ENCODE measurements at regions not wholly inside any gene's neighbourhood (a gene's known extent, or its start where the extent isn't known, plus 50 kb on each side); places are given as distances from the start of the nearest gene placed in this dataset.

DNA sequence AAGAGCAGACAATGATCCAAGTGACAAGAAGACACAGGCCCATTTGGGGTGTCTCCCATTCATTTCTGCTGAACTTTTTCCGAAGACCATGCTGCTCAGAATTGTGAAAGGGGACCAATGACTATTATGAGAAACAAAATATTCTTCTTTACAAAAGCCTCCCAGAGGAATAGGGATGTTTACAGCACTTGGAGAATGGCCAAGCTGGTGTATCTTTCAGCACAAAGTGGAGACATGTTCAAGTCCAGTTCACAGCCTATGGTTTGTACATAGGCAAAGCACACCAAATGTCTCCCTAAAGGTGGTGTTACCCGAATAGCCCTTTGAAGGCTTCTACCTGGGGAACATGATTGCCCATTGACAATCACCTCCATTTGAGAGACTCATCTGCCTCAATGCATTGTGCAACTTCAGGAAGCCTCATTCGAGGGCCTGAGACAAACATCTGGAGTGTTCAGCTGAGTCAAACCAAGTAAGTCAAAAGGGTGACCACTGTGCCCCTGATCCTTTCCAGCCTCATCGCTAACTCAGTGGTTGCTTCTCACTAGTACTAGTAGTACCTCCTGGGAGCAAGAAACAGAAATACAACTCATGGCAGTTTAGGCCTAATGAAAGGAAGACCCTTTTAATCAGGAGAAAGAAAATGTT is 451.0 kb upstream of the MARCKS start:
- no peak for DNase-seq (ENCODE audit: low read depth in 2 of 2)

DNA sequence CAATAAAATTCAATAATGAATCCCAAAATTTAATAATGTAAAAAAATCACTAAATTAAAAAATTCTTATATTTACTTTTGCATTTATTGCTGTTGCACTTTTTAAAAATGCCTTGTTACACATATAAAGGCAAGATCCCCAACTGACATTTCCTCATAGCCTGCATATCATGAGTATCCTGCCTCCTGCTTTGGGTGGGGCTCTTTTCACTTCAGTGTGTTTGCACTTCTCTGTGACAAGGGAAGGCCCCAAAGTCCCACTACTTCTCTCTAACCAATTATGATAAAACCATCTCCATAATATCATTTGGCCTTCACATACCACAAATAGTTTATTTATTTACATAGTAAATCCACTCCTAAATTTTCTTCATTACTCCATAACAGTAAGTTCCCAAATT is 446.1 kb upstream of the MARCKS start:
- DNase-seq (ENCODE audit: low read depth in 2 of 2) = no peak

GRCh38 chr6:113412589-113413357 is 444.4 kb upstream of the MARCKS start:
- no peak for DNase-seq (ENCODE audit: low read depth in 2 of 2)

- DNase-seq (ENCODE audit: low read depth in 2 of 2) = no peak
Measured at GRCh38 chr6:113414511-113414910, 442.6 kb upstream of the MARCKS start.

GRCh38 chr6:113416170-113416569 is 441.0 kb upstream of the MARCKS start:
- DNase-seq (ENCODE audit: low read depth in 2 of 2) = no peak

DNA sequence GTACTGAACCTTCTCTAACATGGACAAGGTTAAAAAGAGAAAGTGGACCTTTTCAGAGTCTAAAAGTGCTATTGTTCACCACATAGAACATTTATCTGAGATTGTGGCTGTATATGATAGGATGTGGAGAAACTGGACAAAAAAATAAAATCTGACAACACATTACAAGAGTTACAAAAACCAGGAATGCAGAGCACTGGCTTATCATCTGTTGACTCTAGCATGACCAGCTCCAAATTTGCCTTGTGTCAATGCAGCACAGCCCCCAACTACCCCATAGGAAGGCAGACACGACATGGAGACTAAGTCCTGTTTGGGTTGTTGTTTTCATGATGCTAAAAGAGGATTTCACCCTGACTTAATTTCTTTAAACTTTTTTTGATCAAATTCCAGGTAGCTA is 436.9 kb upstream of the MARCKS start:
- no peak for DNase-seq (ENCODE audit: low read depth in 2 of 2)

GRCh38 chr6:113421997-113422396 is 435.1 kb upstream of the MARCKS start:
- no peak for DNase-seq (ENCODE audit: low read depth in 2 of 2)

DNA sequence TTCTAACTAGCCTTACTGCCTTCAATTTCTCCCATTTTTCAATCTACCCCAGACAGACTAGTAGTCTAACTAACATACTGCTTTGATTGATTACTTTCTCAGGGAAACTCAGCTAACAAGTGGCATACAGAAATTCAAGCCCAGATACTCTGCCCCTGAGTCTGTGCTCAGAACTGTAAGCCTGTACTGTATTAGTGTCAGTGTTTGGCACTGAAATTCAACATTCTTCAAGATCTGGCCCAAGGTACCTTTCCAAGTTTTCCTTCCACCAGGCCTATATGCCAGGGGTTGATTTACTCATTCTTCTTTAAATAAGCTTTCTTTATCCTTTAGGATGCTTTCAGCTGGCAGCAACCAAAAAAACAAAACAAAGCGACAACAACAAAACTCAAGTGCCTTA is 433.2 kb upstream of the MARCKS start:
- DNase-seq (ENCODE audit: low read depth in 2 of 2) = no peak

DNA sequence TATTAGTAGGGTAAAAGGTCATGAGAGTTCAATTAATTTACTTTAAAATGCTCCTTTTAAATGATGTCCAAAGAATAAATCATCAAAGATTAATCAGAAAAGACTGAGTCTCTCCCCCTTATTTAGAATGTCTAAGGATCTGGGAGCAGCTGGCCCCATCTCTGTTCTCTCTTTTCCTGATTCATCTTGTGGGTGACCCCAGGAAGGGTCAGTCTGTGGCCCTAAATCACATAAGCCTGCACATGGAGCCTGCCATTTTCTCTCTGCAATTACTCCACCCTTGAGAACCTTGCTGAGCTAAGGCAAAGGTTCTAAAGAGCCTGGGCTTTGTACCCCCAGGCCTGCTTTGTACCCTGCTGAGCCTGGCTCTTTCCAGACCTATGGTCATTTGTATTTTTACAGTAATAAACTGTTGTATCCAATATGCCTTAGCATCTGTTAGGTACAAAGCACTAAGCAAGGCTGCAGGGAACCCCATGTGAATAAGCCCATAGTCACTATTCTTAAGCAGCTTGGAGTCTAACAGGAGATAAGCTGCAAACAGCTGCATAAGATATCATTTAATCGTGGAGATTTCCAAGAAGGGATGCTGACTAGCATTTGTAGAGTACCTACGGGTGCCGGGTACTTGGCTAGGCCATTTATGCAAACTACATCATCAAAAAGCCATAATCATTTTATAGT is 431.0 kb upstream of the MARCKS start:
- DNase-seq (ENCODE audit: low read depth in 2 of 2) = no peak

DNA sequence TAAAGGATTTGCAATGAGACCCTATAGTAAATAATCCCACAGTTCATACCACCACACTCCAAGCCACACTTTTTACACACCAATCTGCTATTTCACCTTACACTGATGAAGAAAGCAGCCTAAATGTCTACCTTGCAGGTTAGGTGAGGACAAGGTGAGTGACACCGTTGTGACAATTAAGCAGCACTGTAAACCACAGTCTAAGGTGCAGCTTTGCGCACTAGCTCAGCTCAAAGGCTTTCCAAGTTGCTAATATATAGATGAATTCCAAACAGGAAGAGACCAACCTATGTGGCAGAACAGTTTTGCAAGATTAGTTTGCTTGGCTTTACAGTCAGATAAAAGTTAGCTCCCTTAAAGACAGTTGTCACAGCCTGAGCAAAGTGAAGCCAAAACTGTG is 429.5 kb upstream of the MARCKS start:
- no peak for DNase-seq (ENCODE audit: low read depth in 2 of 2)

DNA sequence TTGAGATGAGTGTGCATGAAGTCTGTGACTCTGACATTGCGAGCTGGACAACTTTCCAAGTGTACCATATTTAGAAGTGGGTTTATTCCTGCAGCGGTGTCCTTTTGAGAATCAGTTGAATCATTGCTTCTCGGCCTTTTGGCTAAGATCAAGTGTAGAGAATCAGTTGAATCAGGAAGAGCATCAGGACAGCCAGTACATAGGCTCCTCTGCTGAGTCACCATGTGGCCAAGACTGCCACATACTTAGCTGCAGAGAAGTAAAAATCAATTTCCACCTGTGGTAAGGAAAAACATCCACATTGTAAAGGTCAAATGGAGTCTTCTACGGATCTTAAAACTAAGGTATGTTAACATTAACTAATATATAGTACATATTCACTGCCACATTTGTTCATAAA is 428.4 kb upstream of the MARCKS start:
- DNase-seq (ENCODE audit: low read depth in 2 of 2) = no peak

DNA sequence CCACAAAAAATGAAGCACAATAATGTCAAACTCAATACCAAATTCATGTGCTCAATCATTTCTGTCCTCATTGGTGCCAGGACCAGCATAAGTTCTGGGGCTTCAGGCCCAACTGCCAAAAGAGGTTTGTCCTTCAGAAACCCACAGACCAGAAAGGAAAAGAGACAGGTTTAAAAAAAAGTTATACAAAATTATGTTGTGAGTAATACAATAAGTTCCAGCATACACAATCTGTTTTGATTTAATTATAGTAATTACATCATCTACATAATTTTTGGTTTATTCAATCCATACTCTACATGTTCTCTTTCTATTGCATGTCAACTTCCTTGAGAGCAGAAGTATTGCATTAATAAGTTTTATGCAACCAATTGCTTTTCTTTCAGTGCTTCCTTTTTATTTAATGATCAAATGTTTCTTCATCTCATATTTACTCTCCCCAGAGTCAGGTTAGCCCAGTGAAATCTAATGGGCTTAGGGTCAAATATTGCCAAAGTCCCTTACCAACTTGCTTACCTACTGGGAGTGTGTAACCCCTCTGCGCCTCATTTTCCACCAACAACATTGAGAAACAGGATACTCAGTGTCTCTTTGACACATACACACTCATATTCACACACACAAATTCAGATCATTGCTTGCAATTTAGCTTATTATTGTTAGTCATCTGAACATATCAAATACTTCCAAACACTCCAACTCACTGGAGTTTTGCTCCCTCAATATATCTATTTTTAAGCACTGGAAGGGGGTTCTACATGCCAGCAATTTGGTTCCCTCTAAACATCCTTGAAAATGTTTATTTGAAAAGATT is 424.4 kb upstream of the MARCKS start:
- no peak for DNase-seq (ENCODE audit: low read depth in 2 of 2)

- no peak for DNase-seq (ENCODE audit: low read depth in 2 of 2)
Measured at GRCh38 chr6:113433335-113433991, 423.7 kb upstream of the MARCKS start.

GRCh38 chr6:113434641-113435040 is 422.5 kb upstream of the MARCKS start:
- DNase-seq (ENCODE audit: low read depth in 2 of 2) = no peak

- DNase-seq (ENCODE audit: low read depth in 2 of 2) = no peak
Measured at GRCh38 chr6:113437566-113437965, 419.6 kb upstream of the MARCKS start.

GRCh38 chr6:113439866-113440265 is 417.3 kb upstream of the MARCKS start:
- DNase-seq (ENCODE audit: low read depth in 2 of 2) = no peak

DNA sequence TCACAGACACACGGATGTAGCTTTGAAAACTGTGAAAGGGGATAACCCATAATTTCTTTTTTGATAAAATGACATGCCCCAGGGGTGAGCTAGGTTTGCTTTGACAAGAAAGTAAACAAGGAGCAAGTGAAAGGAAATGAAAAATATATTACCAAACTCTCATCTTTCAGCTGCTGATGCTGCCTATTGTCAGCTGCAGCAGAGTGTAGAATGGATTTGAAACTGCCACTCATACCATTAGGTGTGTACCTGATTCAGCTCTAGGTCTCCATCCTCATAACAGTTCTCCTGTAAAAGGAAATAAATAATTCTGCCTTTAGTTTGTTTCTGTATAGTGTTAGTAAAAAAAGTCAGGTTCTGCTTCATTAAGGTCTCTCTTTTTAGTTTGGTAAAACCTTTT is 415.1 kb upstream of the MARCKS start:
- no peak for DNase-seq (ENCODE audit: low read depth in 2 of 2)

DNA sequence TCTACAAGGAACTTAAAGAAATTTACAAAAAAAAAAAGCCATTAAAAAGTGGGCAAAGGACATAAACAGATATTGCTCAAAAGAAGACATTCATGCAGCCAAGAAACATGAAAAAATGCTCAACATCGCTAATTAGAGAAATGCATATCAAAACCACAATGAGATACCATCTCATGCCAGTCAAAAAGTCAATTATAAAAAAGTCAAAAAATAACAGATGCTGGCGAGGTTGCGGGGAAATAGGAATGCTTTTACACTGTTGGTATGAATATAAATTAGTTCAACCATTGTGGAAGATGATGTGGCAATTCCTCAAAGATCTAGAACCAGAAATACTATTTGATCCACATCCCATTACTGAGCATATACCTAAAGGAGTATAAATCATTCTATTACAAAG is 411.9 kb upstream of the MARCKS start:
- DNase-seq (ENCODE audit: low read depth in 2 of 2) = no peak

- no peak for DNase-seq (ENCODE audit: low read depth in 2 of 2)
Measured at GRCh38 chr6:113447088-113447831, 409.9 kb upstream of the MARCKS start.

DNA sequence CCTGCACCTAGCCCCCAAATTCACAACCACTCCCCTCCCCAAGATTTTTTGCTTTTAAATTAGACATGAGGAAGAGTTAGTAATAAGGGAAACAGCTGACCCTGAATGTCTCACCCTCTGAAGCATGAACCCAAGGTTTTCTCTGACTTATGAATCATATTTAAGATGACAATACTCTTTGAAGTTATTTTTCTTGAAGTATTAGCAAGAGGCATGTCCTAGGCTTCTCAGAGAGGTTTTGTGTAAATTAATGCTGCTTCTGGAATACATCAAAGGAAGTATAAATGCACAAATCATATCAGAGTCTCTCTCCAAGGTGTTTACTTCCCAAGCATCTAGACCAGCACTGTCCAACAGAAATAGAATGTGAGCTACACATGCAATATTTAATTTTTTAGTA is 408.1 kb upstream of the MARCKS start:
- DNase-seq (ENCODE audit: low read depth in 2 of 2) = no peak

- DNase-seq (ENCODE audit: low read depth in 2 of 2) = no peak
Measured at GRCh38 chr6:113450061-113450465, 407.1 kb upstream of the MARCKS start.

Data from stimulated activated CD8-positive, alpha-beta memory T cell treated with anti-CD3 and anti-CD28 coated beads, Interleukin-7, amount 100 ng/mL, for 4 hours (primary cell).